ENCODE measurements at regions not wholly inside any gene's neighbourhood (a gene's known extent, or its start where the extent isn't known, plus 50 kb on each side); places are given as distances from the start of the nearest gene placed in this dataset.

DNA sequence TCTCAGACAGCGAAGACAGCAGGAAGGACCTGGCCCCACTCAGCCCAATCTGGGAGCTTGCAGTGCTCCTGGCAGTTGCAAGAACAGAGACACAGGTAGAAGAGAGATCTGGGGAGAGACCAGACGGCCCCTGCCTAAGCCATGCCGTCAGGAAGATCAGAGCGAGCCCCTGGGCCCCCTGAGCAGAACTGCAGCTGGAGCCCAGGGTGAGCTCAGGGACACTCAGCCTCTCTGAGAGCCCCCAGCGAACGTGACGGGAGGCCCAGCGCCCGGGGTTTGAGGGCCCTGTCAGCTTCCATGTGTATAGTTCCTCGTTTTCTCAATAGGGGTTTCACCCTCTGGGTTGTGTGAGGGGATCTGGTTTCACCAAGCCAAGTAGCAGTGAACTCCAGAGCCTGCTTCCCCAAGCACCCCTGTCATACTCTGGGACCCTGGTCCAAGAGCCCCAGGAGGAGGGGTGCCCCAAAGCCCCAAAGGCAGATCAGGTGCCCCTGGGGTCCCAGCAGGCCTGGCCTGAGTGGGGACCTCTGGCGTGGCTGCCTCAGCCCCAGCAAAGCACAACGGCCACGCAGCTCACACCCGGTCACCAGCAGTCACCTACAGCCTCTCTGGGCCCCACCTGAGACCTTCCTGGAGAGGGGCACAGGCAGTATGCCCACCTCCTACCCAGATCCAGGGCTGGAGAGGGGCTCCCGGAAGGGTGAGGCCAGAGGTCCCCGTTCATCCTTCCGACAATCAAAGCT is 431.3 kb upstream of the MYT1L start:
- Histone ChIP-seq H2BK20ac (ENCODE audit: low read length) (no peak overlapping the region), H3K4me1 (replicated peaks in 1 of 4; ENCODE audit: control insufficient read depth in 3 of 4, insufficient read depth in 4 of 4, low read length in 3 of 4) (peaks cover 0 to 2% (median 0%) of the 10 kb centered on the region in 4 experiments; a peak in 2 of 7 replicates), H3K79me2 (ENCODE audit: control insufficient read depth in 1 of 2, insufficient read depth in 2 of 2, low read length in 2 of 2) (no peaks in the 10 kb centered on the region), H2BK120ac (replicated peaks; ENCODE audit: low read depth, low read length) (no peak overlapping the region), H2AK5ac (ENCODE audit: low read depth, low read length) (no peak overlapping the region), H3K4ac (replicated peaks; ENCODE audit: insufficient read length, low read depth, low read length) (no peak overlapping the region), H2BK5ac (ENCODE audit: low read depth, low read length) (no peak overlapping the region), H3K23me2 (ENCODE audit: low read depth, low read length) (no peaks in the 10 kb centered on the region), H4K8ac (ENCODE audit: extremely low read depth, insufficient read depth, low read length) (no peak overlapping the region), H4K5ac (ENCODE audit: insufficient read length, low read depth, low read length) (no peak overlapping the region), H3K23ac (ENCODE audit: insufficient read length) (no peak overlapping the region), H2BK15ac (ENCODE audit: low read length) (0 out of 2 replicates have a peak overlapping the region, but pooled peaks have one; percentile 8), H2BK12ac (ENCODE audit: low read depth, low read length) (no peak overlapping the region; the same call in 1 of the 2 replicates), H3K9me3 (ENCODE audit: insufficient read depth in 2 of 2, low read depth in 1 of 2, low read length in 1 of 2) (peaks cover 7 to 9% of the 10 kb centered on the region in 2 experiments; a peak in 3 of 4 replicates), H3K4me3 (ENCODE audit: extremely low read depth in 1 of 4, insufficient read depth in 2 of 4, low read depth in 3 of 4, low read length in 4 of 4) (no peak overlapping the region), H3K9ac (replicated peaks in 1 of 4; ENCODE audit: extremely low read depth in 1 of 4, low read depth in 3 of 4, low read length in 3 of 4) (no peak overlapping the region), H3K14ac (ENCODE audit: insufficient read length) (no peak overlapping the region), H4K20me1 (replicated peaks in 1 of 2; ENCODE audit: control insufficient read depth in 1 of 2, insufficient read depth in 2 of 2, low read length in 2 of 2) (no peaks in the 10 kb centered on the region), H4K91ac (replicated peaks; ENCODE audit: insufficient read length, low read length) (no peak overlapping the region), H3K56ac (replicated peaks; ENCODE audit: insufficient read length, low read depth, low read length) (no peak overlapping the region), H3K4me2 (ENCODE audit: insufficient read depth in 1 of 2, low read depth in 2 of 2, low read length in 2 of 2) (no peak overlapping the region), H3K18ac (ENCODE audit: extremely low read depth, low read length) (no peak overlapping the region; the same call in 1 of the 2 replicates), H3K27me3 (replicated peaks in 1 of 4; ENCODE audit: control insufficient read depth in 3 of 4, extremely low read depth in 1 of 4, insufficient read depth in 3 of 4, low read length in 3 of 4) (no peaks in the 10 kb centered on the region), H2AFZ (ENCODE audit: low read length) (no peak overlapping the region), H3K79me1 (ENCODE audit: low read depth, low read length) (no peaks in the 10 kb centered on the region), H3K36me3 (ENCODE audit: control insufficient read depth in 2 of 4, insufficient read depth in 4 of 4, low read length in 3 of 4) (no peaks in the 10 kb centered on the region), H3K27ac (ENCODE audit: low read depth, low read length) (no peak overlapping the region)
- POLR2A ChIA-PET (ENCODE audit: partially characterized antibody) = no interaction called here
- FAIRE-seq (no peak), DNase-seq (ENCODE audit: low read depth in 1 of 2, low spot score in 2 of 2) (no peak)
- CTCF ChIA-PET (ENCODE audit: partially characterized antibody) = no interaction called here
- 92% methylated on average over 16 of the region's 17 CpGs; no CpG with 5 or more reads in 1 of the 2 experiments for WGBS, 2 experiments (ENCODE audit: extremely low coverage in 1 of 2, insufficient coverage in 1 of 2, insufficient read length in 1 of 2, insufficient replicate concordance in 2 of 2, low coverage in 1 of 2, low lambda C conversion rate in 2 of 2, missing lambda C conversion rate in 1 of 2)
- no peak for TF ChIP-seq BACH1 (IDR thresholded peaks at IDR 0.05; ENCODE audit: low read length)
- no peak for TF ChIP-seq SP1 (IDR thresholded peaks at IDR 0.05; ENCODE audit: low read depth, low read length)
- TF ChIP-seq SAP30 (IDR thresholded peaks at IDR 0.05; ENCODE audit: insufficient read depth, insufficient replicate concordance, low read length) = no peak
- TF ChIP-seq RBBP5 (IDR thresholded peaks at IDR 0.05; ENCODE audit: borderline replicate concordance, low read depth, low read length) = no peak
- TF ChIP-seq ZNF274 (IDR thresholded peaks at IDR 0.05; ENCODE audit: borderline replicate concordance, extremely low read depth, low read length) = no peak
- TF ChIP-seq CTBP2 (IDR thresholded peaks at IDR 0.05; ENCODE audit: borderline replicate concordance, insufficient read depth, insufficient read length, low read length) = no peak
- TF ChIP-seq TAF7 (optimal IDR thresholded peaks at IDR 0.05; ENCODE audit: borderline replicate concordance, low read depth, low read length) = no peak
- TF ChIP-seq CEBPB (IDR thresholded peaks at IDR 0.05; ENCODE audit: low read depth, low read length) = no peak
- no peak for TF ChIP-seq TCF12 (IDR thresholded peaks at IDR 0.05; ENCODE audit: low read depth, low read length)
- TF ChIP-seq JUN (IDR thresholded peaks at IDR 0.05; ENCODE audit: low read depth, low read length) = no peak
- no peak for TF ChIP-seq SP4 (IDR thresholded peaks at IDR 0.05; ENCODE audit: low read length)
- TF ChIP-seq SUZ12 (IDR thresholded peaks at IDR 0.05; ENCODE audit: low read length) = no peak
- no peak for TF ChIP-seq FOSL1 (IDR thresholded peaks at IDR 0.05; ENCODE audit: insufficient read depth, low read depth, low read length)
- no peak for TF ChIP-seq KDM4A (IDR thresholded peaks at IDR 0.05; ENCODE audit: low read depth, low read length, severe bottlenecking)

Data from H1 (cell line).